Activated CD8-positive, alpha-beta T cell treated with anti-CD3 and anti-CD28 coated beads, Interleukin-2, amount 10 ng/mL, durations not matched to agents 7 days and 5 days (primary cell): ENCODE measurements at regions not wholly inside any gene's neighbourhood (a gene's known extent, or its start where the extent isn't known, plus 50 kb on each side); places are given as distances from the start of the nearest gene placed in this dataset.

Experiments
- ATAC-seq: fragments of 150-1000 bp; cut with Tn5 transposase; one replicate; pipeline ENCODE4 v1.10.0; 2021; ENCODE audit warnings: moderate library complexity
- CTCF ChIA-PET: fragments of 350-600 bp; sonication (Branson Sonifier 250); formaldehyde crosslinking; loops from one replicate; lab custom pipeline; 2021; ENCODE audit warnings: antibody characterized with exemption; lab: Charles Lee
- POLR2A ChIA-PET: fragments of 350-600 bp; sonication (Branson Sonifier 250); formaldehyde crosslinking; loops from one replicate; lab custom pipeline; 2021; ENCODE audit warnings: antibody characterized with exemption; lab: Charles Lee
- DNase-seq: peaks from one replicate; pipeline ENCODE4 v3.0.0-alpha.2; 2020
- H3K27ac Mint-ChIP-seq: one replicate; pipeline ENCODE4 v1.8.0; 2021; ENCODE audit warnings: mild to moderate bottlenecking, mixed read lengths
- H3K27me3 Mint-ChIP-seq: one replicate; pipeline ENCODE4 v1.8.0; 2021; ENCODE audit warnings: low read depth, mixed read lengths
- H3K36me3 Mint-ChIP-seq: one replicate; pipeline ENCODE4 v1.8.0; 2021; ENCODE audit warnings: low read depth, mixed read lengths
- H3K4me1 Mint-ChIP-seq: one replicate; pipeline ENCODE4 v1.8.0; 2021; ENCODE audit warnings: low read depth, mixed read lengths
- H3K4me3 Mint-ChIP-seq: one replicate; pipeline ENCODE4 v1.8.0; 2021; ENCODE audit warnings: mild to moderate bottlenecking, mixed read lengths
- H3K9me3 Mint-ChIP-seq: one replicate; pipeline ENCODE4 v1.8.0; 2022; ENCODE audit warnings: mixed read lengths; ENCODE audit not compliant: insufficient read depth

DNA sequence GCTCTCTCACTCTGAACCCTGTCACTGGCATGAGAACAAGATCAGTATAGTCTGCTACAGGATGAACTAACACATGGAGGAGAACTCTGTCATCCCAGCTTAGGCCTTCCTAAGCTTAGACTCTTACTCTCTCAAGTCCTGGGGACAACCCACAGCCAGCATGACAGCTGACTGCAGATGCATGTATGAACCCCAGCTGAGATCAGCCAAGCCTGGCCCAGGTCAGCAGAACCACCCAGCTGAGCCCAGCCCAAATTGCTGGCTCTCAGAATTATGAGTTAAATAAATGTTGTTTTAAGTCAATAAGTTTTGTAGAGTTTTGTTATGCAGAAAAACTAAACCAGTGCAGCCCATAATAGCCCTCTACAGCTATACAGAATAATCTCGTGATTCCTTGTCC, 287.3 kb downstream of the TNS1 start:
- no peaks in the 10 kb centered on the region for H3K36me3 Mint-ChIP-seq
- no peak for DNase-seq
- ChIA-PET POLR2A (no interaction called here), CTCF (interaction anchor here (1.3 to 1.9 kb wide), 3 partner anchors 18 to 65 kb away, joined by 3 to 6 read pairs (median 4); no protein-coding TSS in a partner anchor)
- no peak overlapping the region for H3K4me3 Mint-ChIP-seq
- no peaks in the 10 kb centered on the region for H3K9me3 Mint-ChIP-seq
- H3K27me3 Mint-ChIP-seq: no peaks in the 10 kb centered on the region
- ATAC-seq: no peak
- no peak overlapping the region for H3K27ac Mint-ChIP-seq
- peaks cover 5% of the 10 kb centered on the region for H3K4me1 Mint-ChIP-seq

DNA sequence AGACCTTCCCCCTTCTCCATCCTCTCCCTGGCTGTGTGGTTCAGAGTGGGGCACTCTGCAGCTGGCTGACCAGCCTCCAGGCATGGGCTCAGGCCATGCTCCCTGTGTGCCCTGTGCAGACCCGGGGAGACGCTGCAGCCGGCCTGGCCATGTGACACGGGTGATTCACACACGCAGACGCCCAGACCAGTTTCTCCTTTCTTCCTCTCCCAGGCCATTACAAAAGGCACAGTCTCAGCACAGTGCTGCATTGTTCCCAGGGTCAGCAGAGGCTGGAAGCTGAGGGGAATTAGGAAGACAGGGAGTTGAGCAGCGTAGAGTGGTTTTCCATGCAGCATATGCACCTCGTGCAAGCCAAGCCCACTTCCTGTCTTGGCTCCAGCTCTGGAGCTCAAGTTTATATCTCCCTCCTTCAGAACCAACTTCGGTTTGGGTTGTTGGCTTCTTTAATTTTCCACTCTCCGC, 288.5 kb downstream of the TNS1 start:
- ChIA-PET CTCF (interaction anchor here (1.9 to 2.4 kb wide), 2 partner anchors 42 to 63 kb away, joined by 6 to 28 read pairs; no protein-coding TSS in a partner anchor), POLR2A (no interaction called here)
- Mint-ChIP-seq H3K27me3 (peaks cover 3% of the 10 kb centered on the region), H3K9me3 (no peaks in the 10 kb centered on the region), H3K27ac (no peak overlapping the region), H3K4me1 (peaks cover 5% of the 10 kb centered on the region), H3K4me3 (no peak overlapping the region), H3K36me3 (no peaks in the 10 kb centered on the region)
- ATAC-seq: no peak
- no peak for DNase-seq

DNA sequence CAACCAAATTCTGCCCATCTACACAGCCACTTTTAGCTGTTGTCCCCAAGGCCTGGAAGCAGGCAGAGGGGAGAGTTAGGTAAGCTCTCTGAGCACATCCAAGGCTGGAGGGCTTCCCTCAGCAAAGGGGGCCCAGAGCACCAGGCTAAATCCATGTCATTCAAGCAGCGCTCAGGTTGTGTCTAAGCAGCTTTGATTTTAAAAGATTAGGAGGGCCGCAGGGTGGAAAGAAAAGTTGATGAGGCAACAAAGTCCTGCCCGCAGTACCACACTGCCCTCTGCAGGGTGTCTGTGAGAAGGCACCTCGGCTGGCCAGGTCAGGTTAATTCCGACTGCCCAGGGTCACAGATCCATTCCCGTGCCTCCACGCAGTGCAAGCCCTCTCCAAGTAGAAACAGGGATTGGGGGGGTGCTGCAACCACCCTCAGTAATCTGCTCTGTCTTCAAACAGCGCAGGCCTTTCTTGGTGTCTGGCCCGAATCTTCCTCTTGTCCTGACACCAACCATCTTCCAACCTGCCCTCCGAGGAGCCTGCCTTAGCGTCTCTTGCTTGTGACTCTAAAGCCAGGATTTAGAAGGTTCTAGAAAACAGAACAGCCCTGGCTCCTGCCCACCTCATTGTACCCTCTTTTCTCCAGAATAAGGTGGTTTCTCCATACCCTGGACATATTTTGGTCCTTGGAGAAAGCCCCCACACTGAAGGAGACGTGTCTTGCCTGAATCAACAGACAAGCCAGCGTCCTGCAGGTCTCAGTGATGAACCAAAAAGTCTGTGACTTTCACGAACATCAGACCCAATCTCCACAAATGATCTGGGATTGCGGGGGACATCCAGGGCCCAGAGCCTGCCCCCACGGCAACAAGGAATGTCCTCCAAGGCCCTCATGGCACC, 289.2 kb downstream of the TNS1 start:
- ChIA-PET POLR2A (interaction anchor here (0.8 kb wide), 1 partner anchor 17 kb away, joined by 4 read pairs; no protein-coding TSS in a partner anchor), CTCF (interaction anchor here (0.6 to 2.4 kb wide), 45 partner anchors 9 to 1194 kb away, joined by 3 to 28 read pairs (median 4); no protein-coding TSS in a partner anchor)
- DNase-seq: peak; percentile 81
- Mint-ChIP-seq H3K27me3 (peaks cover 3% of the 10 kb centered on the region), H3K27ac (no peak overlapping the region), H3K4me1 (peaks cover 5% of the 10 kb centered on the region), H3K9me3 (no peaks in the 10 kb centered on the region), H3K36me3 (no peaks in the 10 kb centered on the region), H3K4me3 (no peak overlapping the region)
- peak; percentile 84 for ATAC-seq

DNA sequence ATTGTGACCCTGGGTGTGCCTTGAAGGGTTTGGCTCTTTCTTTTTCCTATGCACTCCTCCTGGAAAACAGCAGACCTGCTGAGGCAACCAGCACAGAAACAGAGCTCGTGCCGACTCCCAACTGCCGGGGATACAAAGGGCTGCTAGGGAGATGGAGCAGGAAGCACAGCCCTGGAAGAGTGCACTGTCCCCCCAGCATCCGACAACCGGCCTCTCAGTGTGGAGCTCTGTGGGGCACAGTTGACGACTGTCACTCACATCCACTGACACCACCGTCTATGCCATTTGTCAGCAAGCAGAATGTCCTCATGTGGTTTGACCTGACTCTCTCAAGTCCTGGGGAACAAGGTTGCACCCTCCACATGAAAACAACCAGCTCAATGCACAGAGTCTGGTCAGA, 290.4 kb downstream of the TNS1 start:
- H3K27me3 Mint-ChIP-seq: peaks cover 3% of the 10 kb centered on the region
- no peak for ATAC-seq
- no peaks in the 10 kb centered on the region for H3K9me3 Mint-ChIP-seq
- H3K4me1 Mint-ChIP-seq: peaks cover 5% of the 10 kb centered on the region
- no peaks in the 10 kb centered on the region for H3K36me3 Mint-ChIP-seq
- ChIA-PET CTCF (interaction anchor here (0.9 to 2.4 kb wide), 20 partner anchors 7 to 1030 kb away, joined by 3 to 28 read pairs (median 4); no protein-coding TSS in a partner anchor), POLR2A (no interaction called here)
- no peak for DNase-seq
- no peak overlapping the region for H3K27ac Mint-ChIP-seq
- H3K4me3 Mint-ChIP-seq: no peak overlapping the region

DNA sequence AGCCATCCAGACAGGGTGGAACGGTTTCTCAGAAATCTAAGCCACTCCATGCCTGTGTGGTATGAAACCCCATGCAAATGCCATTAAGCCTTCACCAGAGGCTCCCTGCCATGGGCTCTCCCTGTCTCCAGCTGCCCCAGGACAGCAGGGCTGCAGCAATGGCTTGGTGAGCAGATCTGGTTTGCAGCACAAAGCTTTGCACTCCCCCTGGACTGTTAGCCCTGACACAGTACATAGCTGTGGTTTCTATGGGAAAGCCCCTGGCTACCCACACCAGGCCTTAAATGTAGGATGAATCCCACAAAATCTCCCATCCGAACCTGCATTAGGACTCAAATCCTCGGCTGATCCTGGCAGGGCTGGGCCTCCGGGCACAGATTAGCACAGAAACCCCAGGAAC, 291.6 kb downstream of the TNS1 start:
- DNase-seq (no peak), ATAC-seq (no peak)
- Mint-ChIP-seq H3K4me3 (no peak overlapping the region), H3K9me3 (no peaks in the 10 kb centered on the region), H3K36me3 (no peaks in the 10 kb centered on the region), H3K27ac (no peak overlapping the region), H3K4me1 (peaks cover 4% of the 10 kb centered on the region), H3K27me3 (peaks cover 3% of the 10 kb centered on the region)
- ChIA-PET CTCF (interaction anchor here (0.8 to 1.9 kb wide), 4 partner anchors 15 to 1013 kb away, joined by 3 to 7 read pairs (median 3); no protein-coding TSS in a partner anchor), POLR2A (no interaction called here)

DNA sequence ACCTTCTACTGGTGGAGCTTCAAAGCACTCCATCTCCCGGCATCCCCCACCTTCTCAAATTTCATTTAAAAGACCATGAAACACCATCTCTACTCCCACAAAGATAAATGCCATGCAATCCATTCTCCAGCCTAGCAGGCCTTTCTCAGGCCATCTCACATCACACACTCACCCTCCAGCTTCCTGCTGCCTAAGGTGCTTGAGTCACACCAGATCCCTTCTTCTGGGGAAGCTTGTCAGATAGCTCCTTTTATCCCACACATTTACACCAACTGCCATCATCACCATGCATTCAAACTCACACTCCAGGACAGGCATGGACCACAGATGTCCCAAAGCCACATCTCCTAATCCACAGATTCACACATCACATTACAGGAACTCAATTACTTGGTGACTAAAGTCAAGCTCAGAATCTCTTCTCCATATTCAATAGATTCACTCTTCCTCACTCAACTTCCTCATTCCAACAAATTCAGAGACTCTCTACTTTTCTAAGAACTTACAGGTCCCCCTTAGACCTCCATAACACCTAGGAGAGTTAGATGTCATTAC, 292.5 kb downstream of the TNS1 start:
- H3K9me3 Mint-ChIP-seq: no peaks in the 10 kb centered on the region
- ChIA-PET CTCF (interaction anchor here (1.9 kb wide), 1 partner anchor 60 kb away, joined by 7 read pairs; no protein-coding TSS in a partner anchor), POLR2A (no interaction called here)
- H3K36me3 Mint-ChIP-seq: no peaks in the 10 kb centered on the region
- no peak overlapping the region for H3K4me3 Mint-ChIP-seq
- no peak for DNase-seq
- H3K27ac Mint-ChIP-seq: no peak overlapping the region
- H3K27me3 Mint-ChIP-seq: peaks cover 3% of the 10 kb centered on the region
- ATAC-seq: no peak
- peaks cover 3% of the 10 kb centered on the region for H3K4me1 Mint-ChIP-seq

DNA sequence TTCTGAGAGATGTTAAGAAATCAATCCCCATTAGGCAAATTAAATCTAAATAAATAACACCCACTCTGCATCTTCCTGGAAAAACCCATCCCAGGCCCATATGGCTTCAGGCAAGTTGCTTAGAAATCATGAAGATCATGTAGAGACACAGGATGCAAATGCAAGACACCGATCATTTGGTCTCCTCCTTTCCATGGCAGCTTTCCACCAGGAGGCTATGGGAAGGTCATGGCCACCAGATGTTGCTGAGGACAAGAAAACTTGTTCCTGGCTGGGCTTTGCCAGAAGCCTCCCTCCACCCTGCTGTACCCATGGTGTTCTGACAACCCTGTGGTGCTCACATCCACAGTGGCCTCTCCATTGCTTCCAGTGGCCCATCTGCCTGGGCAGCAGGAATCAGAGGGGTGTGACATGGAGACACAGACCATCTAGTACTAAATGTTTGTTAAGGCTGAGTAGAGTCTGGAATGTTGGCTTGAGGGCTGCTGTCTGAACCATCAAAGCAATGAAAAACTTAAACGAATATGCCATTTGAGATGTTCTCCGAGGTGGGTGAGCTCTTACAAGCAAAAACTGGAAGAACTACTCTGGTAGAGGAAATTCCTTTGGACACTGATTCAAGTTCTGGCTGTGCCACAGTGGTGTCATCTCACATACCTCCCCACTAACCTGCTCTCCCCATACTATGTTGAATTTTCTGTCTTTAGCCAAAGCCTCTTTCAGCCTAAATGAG, 293.2 kb downstream of the TNS1 start:
- CTCF ChIA-PET: interaction anchor here (1.9 kb wide), 1 partner anchor 59 kb away, joined by 7 read pairs; no protein-coding TSS in a partner anchor
- Mint-ChIP-seq H3K27ac (no peak overlapping the region), H3K4me1 (peaks cover 2% of the 10 kb centered on the region), H3K27me3 (peaks cover 3% of the 10 kb centered on the region), H3K4me3 (no peak overlapping the region), H3K36me3 (no peaks in the 10 kb centered on the region), H3K9me3 (no peaks in the 10 kb centered on the region)
- POLR2A ChIA-PET: no interaction called here
- ATAC-seq (no peak), DNase-seq (no peak)

DNA sequence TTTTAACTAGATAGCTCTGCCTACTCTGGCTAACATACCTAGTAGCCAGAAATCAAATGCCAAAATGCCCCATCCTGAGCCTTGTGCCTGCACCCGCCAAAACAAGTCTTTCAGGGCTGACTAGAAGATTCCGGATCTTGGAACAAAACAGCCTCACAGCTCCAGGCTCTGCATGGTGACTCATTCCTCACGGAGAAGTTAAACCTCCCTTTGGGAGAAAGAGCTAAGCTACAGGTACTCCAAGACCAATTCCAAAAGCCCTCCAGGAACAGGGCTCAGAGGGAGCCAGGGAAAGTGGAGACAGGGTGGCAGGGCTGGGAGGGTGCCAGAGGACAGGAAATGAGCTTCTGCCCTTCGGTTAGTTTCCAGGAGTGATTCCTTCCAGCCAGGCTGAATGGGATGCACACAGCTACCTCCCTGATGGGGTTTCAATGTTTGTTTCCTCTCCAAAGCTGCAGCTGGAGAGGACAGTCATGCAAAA, 295.6 kb downstream of the TNS1 start:
- H3K27me3 Mint-ChIP-seq: peaks cover 3% of the 10 kb centered on the region
- H3K4me3 Mint-ChIP-seq: no peak overlapping the region
- POLR2A ChIA-PET: interaction anchor here (1.0 kb wide), 1 partner anchor 47 kb away, joined by 3 read pairs; no protein-coding TSS in a partner anchor
- ATAC-seq (no peak), DNase-seq (no peak)
- H3K4me1 Mint-ChIP-seq: no peaks in the 10 kb centered on the region
- no peak overlapping the region for H3K27ac Mint-ChIP-seq
- CTCF ChIA-PET: no interaction called here
- H3K36me3 Mint-ChIP-seq: no peaks in the 10 kb centered on the region
- H3K9me3 Mint-ChIP-seq: no peaks in the 10 kb centered on the region

DNA sequence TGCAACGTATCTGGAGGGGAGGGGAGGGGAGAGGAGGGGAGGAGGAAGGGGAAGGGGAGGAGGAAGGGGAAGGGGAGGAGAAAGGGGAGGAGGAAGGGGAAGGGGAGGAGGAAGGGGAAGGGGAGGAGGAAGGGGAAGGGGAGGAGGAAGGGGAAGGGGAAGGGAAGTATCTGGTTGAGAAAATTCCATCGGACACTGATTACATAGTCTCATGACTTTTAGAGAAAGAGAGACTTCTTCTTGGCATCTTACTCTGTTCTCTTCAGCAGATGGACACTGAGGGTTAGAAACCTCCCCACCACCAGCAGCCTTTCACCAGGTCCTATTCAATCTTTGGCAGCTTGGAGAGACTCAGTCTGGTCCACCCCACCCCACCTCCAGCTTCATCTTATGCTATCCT, 296.3 kb downstream of the TNS1 start:
- no peak for DNase-seq
- Mint-ChIP-seq H3K4me3 (no peak overlapping the region), H3K9me3 (no peaks in the 10 kb centered on the region), H3K27me3 (peaks cover 3% of the 10 kb centered on the region), H3K36me3 (no peaks in the 10 kb centered on the region), H3K27ac (no peak overlapping the region), H3K4me1 (no peaks in the 10 kb centered on the region)
- ATAC-seq: no peak
- CTCF ChIA-PET: no interaction called here
- POLR2A ChIA-PET: no interaction called here

DNA sequence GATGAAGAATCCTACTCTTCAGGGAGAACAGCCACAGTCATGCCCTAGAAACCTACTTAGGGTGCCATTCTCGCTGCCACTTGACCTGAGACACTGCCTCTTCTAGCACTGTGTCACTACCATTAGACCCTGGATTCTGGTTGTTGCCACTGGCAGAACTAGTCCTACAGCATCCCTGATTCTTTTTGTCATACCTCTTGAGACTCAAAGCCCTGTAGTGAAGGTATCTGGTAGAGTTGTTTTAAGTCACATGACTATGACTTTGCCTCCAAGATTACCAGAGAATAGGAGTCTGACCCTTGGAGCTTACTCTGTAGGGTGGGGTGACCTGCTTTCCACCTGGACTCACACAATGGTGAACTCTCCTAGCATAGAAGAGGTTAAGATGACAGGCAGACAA, 296.7 kb downstream of the TNS1 start:
- peaks cover 3% of the 10 kb centered on the region for H3K27me3 Mint-ChIP-seq
- no peak overlapping the region for H3K4me3 Mint-ChIP-seq
- CTCF ChIA-PET: no interaction called here
- POLR2A ChIA-PET: no interaction called here
- H3K4me1 Mint-ChIP-seq: no peaks in the 10 kb centered on the region
- DNase-seq (no peak), ATAC-seq (no peak)
- no peaks in the 10 kb centered on the region for H3K9me3 Mint-ChIP-seq
- no peaks in the 10 kb centered on the region for H3K36me3 Mint-ChIP-seq
- H3K27ac Mint-ChIP-seq: no peak overlapping the region

DNA sequence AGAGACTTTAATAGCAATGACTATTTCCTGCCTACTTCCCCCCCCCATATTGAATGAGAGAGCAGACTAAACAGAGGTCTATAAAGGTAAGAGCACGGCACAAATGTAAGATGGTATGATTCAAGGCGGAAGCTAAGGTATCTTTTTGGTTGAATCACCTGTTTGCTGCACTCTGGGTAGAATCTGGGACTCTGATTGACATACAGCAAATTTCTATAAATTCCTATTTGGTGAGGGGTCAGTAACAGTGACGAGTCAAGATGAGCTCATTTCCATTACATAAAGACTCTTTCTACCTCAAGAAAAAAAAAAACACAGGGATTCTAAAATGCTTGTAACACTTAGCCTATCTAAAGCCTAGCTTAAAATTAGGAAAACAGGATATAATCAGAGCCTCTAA, 297.3 kb downstream of the TNS1 start:
- ChIA-PET POLR2A (no interaction called here), CTCF (interaction anchor here (1.5 kb wide), 1 partner anchor 8 kb away, joined by 7 read pairs; no protein-coding TSS in a partner anchor)
- no peaks in the 10 kb centered on the region for H3K9me3 Mint-ChIP-seq

More for the DNA sequence above, 297.3 kb downstream of the TNS1 start:
- H3K27me3 Mint-ChIP-seq: peaks cover 3% of the 10 kb centered on the region
- no peak overlapping the region for H3K27ac Mint-ChIP-seq
- H3K4me1 Mint-ChIP-seq: no peaks in the 10 kb centered on the region
- H3K4me3 Mint-ChIP-seq: no peak overlapping the region
- no peaks in the 10 kb centered on the region for H3K36me3 Mint-ChIP-seq
- no peak for DNase-seq
- no peak for ATAC-seq
